ENCODE measurements at regions not wholly inside any gene's neighbourhood (a gene's known extent, or its start where the extent isn't known, plus 50 kb on each side); places are given as distances from the start of the nearest gene placed in this dataset.

- no peak for TF ChIP-seq CTCF (IDR thresholded peaks at IDR 0.05)
- TF ChIP-seq EP300 (IDR thresholded peaks at IDR 0.05) = no peak
- no peak for TF ChIP-seq POLR2A (IDR thresholded peaks at IDR 0.05)
Measured at GRCh38 chr10:78529262-78529661, 495.6 kb downstream of the RPS24 start.

All from tibial nerve (tissue), 4 donors.